Lower lobe of right lung (tissue), 2 donors: ENCODE measurements at regions not wholly inside any gene's neighbourhood (a gene's known extent, or its start where the extent isn't known, plus 50 kb on each side); places are given as distances from the start of the nearest gene placed in this dataset.

ENCODE experiments used
- ATAC-seq, 2 donors: fragments of 200-7000 bp; cut with Tn5 transposase; one replicate each; pipeline ENCODE4 v1.9.1; 2020 to 2022; ENCODE audit warnings: mild to moderate bottlenecking in 2 of 2, moderate library complexity in 2 of 2
- DNase-seq: peaks from one replicate; pipeline ENCODE4 v3.0.0-alpha.2; 2020
- H3K27ac ChIP-seq: fragments of 200-600 bp; one replicate; pipeline ENCODE4 v1.8.0; 2022
- H3K27me3 ChIP-seq: fragments of 200-600 bp; one replicate; pipeline ENCODE4 v1.8.0; 2022; ENCODE audit warnings: low read depth
- H3K36me3 ChIP-seq: fragments of 200-600 bp; one replicate; pipeline ENCODE4 v1.8.0; 2022; ENCODE audit warnings: mild to moderate bottlenecking
- H3K4me1 ChIP-seq: fragments of 200-600 bp; one replicate; pipeline ENCODE4 v1.8.0; 2022
- H3K4me3 ChIP-seq: fragments of 200-600 bp; one replicate; pipeline ENCODE4 v1.8.0; 2022; ENCODE audit warnings: mild to moderate bottlenecking
- H3K9me3 ChIP-seq: fragments of 200-600 bp; one replicate; pipeline ENCODE4 v1.8.0; 2022
- CTCF ChIP-seq: fragments of 200-600 bp; IDR thresholded peaks from one replicate; pipeline ENCODE4 v1.8.0; 2022; ENCODE audit warnings: antibody characterized with exemption, mild to moderate bottlenecking
- intact Hi-C: fragments of 100-400 bp; cut with DNase I; formaldehyde crosslinking; loops from one replicate; pipeline ENCODE4 v1.11.0; 2022
- donor health status: DM: no; HTN: yes; CAD: no; lungs with severe emphysema.

GRCh38 chr2:165033402-165033801 lies 78.1 kb upstream of the SLC38A11 start:
- intact Hi-C loops, result no loop called here
- no peak for TF ChIP-seq CTCF

GRCh38 chr2:165032559-165032958 lies 77.2 kb upstream of the SLC38A11 start:
- no peak for TF ChIP-seq CTCF
- intact Hi-C loops, result no loop called here
- Histone ChIP-seq H3K4me1 (no peaks in the 10 kb centered on the region), H3K9me3 (no peaks in the 10 kb centered on the region), H3K27me3 (no peaks in the 10 kb centered on the region), H3K4me3 (no peak overlapping the region), H3K27ac (no peak overlapping the region), H3K36me3 (no peaks in the 10 kb centered on the region)
- DNase-seq, result no peak
- no peak for ATAC-seq

More at GRCh38 chr2:165033402-165033801, 78.1 kb upstream of the SLC38A11 start:
- Histone ChIP-seq H3K4me1 (no peaks in the 10 kb centered on the region), H3K36me3 (no peaks in the 10 kb centered on the region), H3K27me3 (no peaks in the 10 kb centered on the region), H3K9me3 (no peaks in the 10 kb centered on the region), H3K4me3 (no peak overlapping the region), H3K27ac (no peak overlapping the region)
- no peak for ATAC-seq
- DNase-seq, result no peak

- Histone ChIP-seq H3K4me1 (no peaks in the 10 kb centered on the region), H3K27me3 (no peaks in the 10 kb centered on the region), H3K27ac (no peak overlapping the region), H3K9me3 (no peaks in the 10 kb centered on the region), H3K4me3 (no peak overlapping the region), H3K36me3 (no peaks in the 10 kb centered on the region)
- DNase-seq (no peak), ATAC-seq (no peak)
- no peak for TF ChIP-seq CTCF
- intact Hi-C loops, result no loop called here
Observed at GRCh38 chr2:165024199-165024598, 68.9 kb upstream of the SLC38A11 start.

- H3K4me3 ChIP-seq, result no peak overlapping the region
- intact Hi-C loops, result no loop called here
- no peaks in the 10 kb centered on the region for H3K4me1 ChIP-seq
- no peak overlapping the region for H3K27ac ChIP-seq
- no peaks in the 10 kb centered on the region for H3K36me3 ChIP-seq
- no peaks in the 10 kb centered on the region for H3K9me3 ChIP-seq
- ATAC-seq, result no peak
- H3K27me3 ChIP-seq, result no peaks in the 10 kb centered on the region
- no peak for TF ChIP-seq CTCF
- DNase-seq, result no peak
Observed at GRCh38 chr2:165022781-165023180, 67.5 kb upstream of the SLC38A11 start.

GRCh38 chr2:165017966-165018596 lies 62.8 kb upstream of the SLC38A11 start:
- H3K4me1 ChIP-seq, result peaks cover 3% of the 10 kb centered on the region
- H3K27ac ChIP-seq, result no peak overlapping the region
- no peak for DNase-seq
- H3K27me3 ChIP-seq, result no peaks in the 10 kb centered on the region
- no peaks in the 10 kb centered on the region for H3K9me3 ChIP-seq
- intact Hi-C loops, result loop anchor here (10.0 kb wide), 1 partner anchor 187 kb away; the partner anchor contains the start of gene SCN3A
- TF ChIP-seq CTCF, result no peak
- ATAC-seq, result no peak
- H3K4me3 ChIP-seq, result no peak overlapping the region
- H3K36me3 ChIP-seq, result no peaks in the 10 kb centered on the region
